ENCODE measurements at regions not wholly inside any gene's neighbourhood (a gene's known extent, or its start where the extent isn't known, plus 50 kb on each side); places are given as distances from the start of the nearest gene placed in this dataset.

DNA sequence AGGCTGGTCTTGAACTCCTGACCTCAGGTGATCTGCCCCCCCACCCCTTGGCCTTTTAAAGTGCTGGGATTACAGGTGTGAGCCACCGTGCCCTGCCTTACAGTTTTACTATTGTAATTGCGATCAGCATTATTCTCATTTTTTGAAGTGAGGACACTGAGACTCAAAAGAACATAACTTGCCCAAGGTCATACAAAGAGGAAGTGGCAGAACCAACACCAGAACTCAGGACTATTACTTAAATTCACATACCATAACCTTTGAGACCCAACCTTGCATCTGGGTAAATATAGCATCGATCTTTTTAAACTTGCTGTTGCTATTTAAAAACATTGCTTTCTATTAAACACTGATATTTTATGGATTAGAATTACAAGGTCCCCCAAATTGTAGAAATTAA is 54.2 kb downstream of the FOXI1 start:
- Mint-ChIP-seq H3K9me3 (ENCODE audit: low read depth) (no peaks in the 10 kb centered on the region), H3K4me3 (ENCODE audit: low read depth) (no peak overlapping the region), H3K4me1 (ENCODE audit: low read depth) (peaks cover 3% of the 10 kb centered on the region), H3K27me3 (no peaks in the 10 kb centered on the region), H3K36me3 (ENCODE audit: insufficient read depth) (no peaks in the 10 kb centered on the region), H3K27ac (no peak overlapping the region)
- TF ChIP-seq, protein P1, sequence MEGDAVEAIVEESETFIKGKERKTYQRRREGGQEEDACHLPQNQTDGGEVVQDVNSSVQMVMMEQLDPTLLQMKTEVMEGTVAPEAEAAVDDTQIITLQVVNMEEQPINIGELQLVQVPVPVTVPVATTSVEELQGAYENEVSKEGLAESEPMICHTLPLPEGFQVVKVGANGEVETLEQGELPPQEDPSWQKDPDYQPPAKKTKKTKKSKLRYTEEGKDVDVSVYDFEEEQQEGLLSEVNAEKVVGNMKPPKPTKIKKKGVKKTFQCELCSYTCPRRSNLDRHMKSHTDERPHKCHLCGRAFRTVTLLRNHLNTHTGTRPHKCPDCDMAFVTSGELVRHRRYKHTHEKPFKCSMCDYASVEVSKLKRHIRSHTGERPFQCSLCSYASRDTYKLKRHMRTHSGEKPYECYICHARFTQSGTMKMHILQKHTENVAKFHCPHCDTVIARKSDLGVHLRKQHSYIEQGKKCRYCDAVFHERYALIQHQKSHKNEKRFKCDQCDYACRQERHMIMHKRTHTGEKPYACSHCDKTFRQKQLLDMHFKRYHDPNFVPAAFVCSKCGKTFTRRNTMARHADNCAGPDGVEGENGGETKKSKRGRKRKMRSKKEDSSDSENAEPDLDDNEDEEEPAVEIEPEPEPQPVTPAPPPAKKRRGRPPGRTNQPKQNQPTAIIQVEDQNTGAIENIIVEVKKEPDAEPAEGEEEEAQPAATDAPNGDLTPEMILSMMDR (IDR thresholded peaks at IDR 0.05; ENCODE audit: unreplicated experiment): no peak
- no peak for DNase-seq (ENCODE audit: low spot score, unreplicated experiment)

DNA sequence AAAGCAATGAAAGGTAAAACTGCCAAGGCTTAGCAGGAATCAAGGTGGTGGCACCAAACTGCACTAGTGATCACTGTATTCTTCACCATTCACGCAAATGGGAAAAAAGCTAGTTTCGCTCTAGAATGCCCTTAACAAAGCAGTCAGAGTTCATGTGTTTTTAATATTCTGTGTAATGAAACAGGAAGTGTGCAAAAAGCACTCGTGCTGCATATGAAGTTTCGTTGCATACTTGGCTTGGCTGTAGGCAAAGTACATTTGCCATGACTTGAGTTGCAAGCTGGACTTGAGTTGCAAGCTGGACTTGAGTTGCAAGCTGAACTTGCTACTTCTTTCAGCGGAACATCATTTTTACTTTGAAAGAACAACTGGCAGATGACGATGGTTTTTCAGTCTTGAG is 55.4 kb downstream of the FOXI1 start:
- TF ChIP-seq, protein P1 (IDR thresholded peaks at IDR 0.05; ENCODE audit: unreplicated experiment): no peak
- DNase-seq (ENCODE audit: low spot score, unreplicated experiment): no peak
- H3K36me3 Mint-ChIP-seq (ENCODE audit: insufficient read depth): no peaks in the 10 kb centered on the region
- H3K4me1 Mint-ChIP-seq (ENCODE audit: low read depth): no peaks in the 10 kb centered on the region
- H3K4me3 Mint-ChIP-seq (ENCODE audit: low read depth): no peak overlapping the region
- no peak overlapping the region for H3K27ac Mint-ChIP-seq
- H3K9me3 Mint-ChIP-seq (ENCODE audit: low read depth): no peaks in the 10 kb centered on the region
- H3K27me3 Mint-ChIP-seq: no peaks in the 10 kb centered on the region

DNA sequence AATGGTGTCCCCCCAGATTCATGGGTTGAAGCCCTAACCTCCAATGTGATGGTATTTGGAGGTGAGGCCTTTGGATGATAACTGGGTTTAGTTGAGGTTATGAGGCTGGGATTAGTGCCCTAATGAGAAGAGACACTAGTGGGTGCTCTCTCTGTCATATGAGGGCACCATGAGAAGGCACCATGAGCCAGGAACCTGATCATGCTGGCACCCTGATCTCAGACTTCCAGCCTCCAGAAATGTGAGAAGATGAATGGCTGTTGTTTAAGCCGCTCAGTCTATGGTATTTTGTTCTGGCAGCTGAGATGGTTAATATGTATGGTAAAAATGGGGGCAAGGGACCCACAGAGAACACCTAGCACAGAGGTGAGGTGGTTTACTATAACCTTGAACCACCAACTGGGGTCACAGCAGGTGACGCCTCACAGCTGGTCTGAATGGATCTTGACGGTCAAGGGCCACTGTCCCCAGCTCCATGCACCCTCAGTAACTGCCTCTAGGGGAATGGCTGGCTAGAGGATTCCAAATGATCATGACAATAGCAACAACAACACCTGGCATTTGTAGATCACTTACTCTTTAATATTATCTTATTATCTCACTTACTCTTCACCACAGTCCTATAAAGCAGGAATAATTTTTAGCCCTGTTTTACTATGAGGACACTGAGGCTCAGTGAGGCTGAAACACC is 57.1 kb downstream of the FOXI1 start:
- Mint-ChIP-seq H3K27ac (no peak overlapping the region), H3K9me3 (ENCODE audit: low read depth) (no peaks in the 10 kb centered on the region), H3K27me3 (no peaks in the 10 kb centered on the region), H3K36me3 (ENCODE audit: insufficient read depth) (no peaks in the 10 kb centered on the region), H3K4me1 (ENCODE audit: low read depth) (no peaks in the 10 kb centered on the region), H3K4me3 (ENCODE audit: low read depth) (no peak overlapping the region)
- TF ChIP-seq, protein P1 (IDR thresholded peaks at IDR 0.05; ENCODE audit: unreplicated experiment): no peak
- no peak for DNase-seq (ENCODE audit: low spot score, unreplicated experiment)

DNA sequence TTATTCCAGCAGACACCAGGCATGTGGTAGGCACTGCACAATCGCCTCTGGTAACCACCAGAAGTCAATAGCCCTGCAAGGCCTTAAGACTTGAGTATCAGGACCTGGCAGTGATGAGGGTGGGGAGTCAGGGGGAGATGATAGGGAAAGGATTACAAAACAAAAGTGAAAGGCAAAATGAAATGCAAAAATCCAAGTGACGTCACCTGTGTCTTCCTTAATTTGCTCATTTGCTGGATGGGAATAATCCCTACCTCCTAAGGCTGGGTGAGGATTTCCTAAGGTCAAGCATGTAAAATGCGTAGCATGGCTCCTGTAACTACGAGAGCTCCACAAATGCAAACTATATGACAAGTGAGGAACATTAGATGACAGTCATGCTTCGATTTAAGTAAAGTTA is 58.4 kb downstream of the FOXI1 start:
- DNase-seq (ENCODE audit: low spot score, unreplicated experiment): no peak
- Mint-ChIP-seq H3K9me3 (ENCODE audit: low read depth) (no peaks in the 10 kb centered on the region), H3K4me3 (ENCODE audit: low read depth) (no peak overlapping the region), H3K27ac (no peak overlapping the region), H3K27me3 (peaks cover 7% of the 10 kb centered on the region), H3K36me3 (ENCODE audit: insufficient read depth) (no peaks in the 10 kb centered on the region), H3K4me1 (ENCODE audit: low read depth) (no peaks in the 10 kb centered on the region)
- TF ChIP-seq, protein P1 (IDR thresholded peaks at IDR 0.05; ENCODE audit: unreplicated experiment): no peak

DNA sequence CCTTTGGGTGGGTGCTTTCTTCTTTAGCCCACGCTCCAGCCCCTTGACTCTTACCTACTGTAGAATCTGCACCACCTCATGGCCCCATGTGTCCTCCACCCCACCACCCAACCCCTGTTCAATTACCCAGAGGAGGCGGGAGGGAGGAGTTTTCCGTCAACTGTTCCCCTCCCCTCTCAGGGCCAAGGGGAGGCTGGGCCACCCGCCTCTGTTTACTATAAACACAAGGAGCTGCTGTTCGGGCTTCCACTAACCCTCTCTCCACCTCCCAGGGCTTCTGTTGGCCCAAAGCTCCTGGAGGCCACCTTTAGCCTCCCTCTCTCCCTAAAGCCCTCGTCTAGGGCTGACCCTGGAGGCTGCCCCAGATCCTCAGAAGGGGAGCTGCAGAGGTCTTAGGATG is 59.2 kb downstream of the FOXI1 start:
- TF ChIP-seq, protein P1 (IDR thresholded peaks at IDR 0.05; ENCODE audit: unreplicated experiment): no peak
- DNase-seq (ENCODE audit: low spot score, unreplicated experiment): no peak
- Mint-ChIP-seq H3K4me3 (ENCODE audit: low read depth) (no peak overlapping the region), H3K36me3 (ENCODE audit: insufficient read depth) (no peaks in the 10 kb centered on the region), H3K4me1 (ENCODE audit: low read depth) (no peaks in the 10 kb centered on the region), H3K9me3 (ENCODE audit: low read depth) (no peaks in the 10 kb centered on the region), H3K27ac (no peak overlapping the region), H3K27me3 (peaks cover 14% of the 10 kb centered on the region)
